GM23338 (cell line): ENCODE measurements at regions not wholly inside any gene's neighbourhood (a gene's known extent, or its start where the extent isn't known, plus 50 kb on each side); places are given as distances from the start of the nearest gene placed in this dataset.

Experiments
- ATAC-seq: fragments of 200-7000 bp; cut with Tn5 transposase; 3 replicates; pipeline ENCODE4 v1.9.1; 2020
- DNase-seq: peaks from one replicate; pipeline ENCODE4 v3.0.0-alpha.2; 2015; ENCODE audit warnings: low spot score
- H2AFZ ChIP-seq: fragments of 200-600 bp; sonication (generic); 2 replicates; pipeline ENCODE4 v1.8.0; 2016; ENCODE audit warnings: antibody characterized with exemption, mild to moderate bottlenecking, moderate library complexity
- H3F3A ChIP-seq: fragments of 200-600 bp; sonication (generic); replicated peaks from 2 replicates; pipeline ENCODE4 v1.8.0; 2017; ENCODE audit warnings: antibody characterized with exemption, mixed run types, low read depth
- H3K27ac ChIP-seq: fragments of 200-600 bp; sonication (generic); 2 replicates; pipeline ENCODE4 v1.6.1; 2016; ENCODE audit warnings: low read depth
- H3K27me3 ChIP-seq: fragments of 200-600 bp; sonication (generic); 2 replicates; pipeline ENCODE4 v1.8.0; 2016; ENCODE audit warnings: mild to moderate bottlenecking, mixed run types, moderate library complexity; ENCODE audit not compliant: insufficient read depth
- H3K36me3 ChIP-seq: fragments of 200-600 bp; sonication (generic); 2 replicates; pipeline ENCODE4 v1.8.0; 2016; ENCODE audit warnings: mild to moderate bottlenecking; ENCODE audit not compliant: insufficient read depth
- H3K4me1 ChIP-seq: fragments of 200-600 bp; sonication (generic); 2 replicates; pipeline ENCODE4 v1.8.0; 2016; ENCODE audit warnings: mild to moderate bottlenecking, moderate library complexity; ENCODE audit not compliant: insufficient read depth
- H3K4me2 ChIP-seq: fragments of 200-600 bp; sonication (generic); 2 replicates; pipeline ENCODE4 v1.7.1; 2017; ENCODE audit warnings: mixed run types
- H3K4me3 ChIP-seq: fragments of 200-600 bp; sonication (generic); 2 replicates; pipeline ENCODE4 v1.6.1; 2016; ENCODE audit warnings: mixed run types
- H3K79me2 ChIP-seq: fragments of 200-600 bp; sonication (generic); replicated peaks from 2 replicates; pipeline ENCODE4 v1.8.0; 2017; ENCODE audit warnings: mild to moderate bottlenecking; ENCODE audit not compliant: insufficient read depth
- H3K9me2 ChIP-seq: fragments of 200-600 bp; sonication (generic); 2 replicates; pipeline ENCODE4 v1.8.0; 2017; ENCODE audit not compliant: insufficient read depth
- H4K20me1 ChIP-seq: fragments of 200-600 bp; sonication (generic); replicated peaks from 2 replicates; pipeline ENCODE4 v1.8.0; 2017; ENCODE audit warnings: mild to moderate bottlenecking; ENCODE audit not compliant: insufficient read depth
- H3K27ac Mint-ChIP-seq: 2 replicates; pipeline ENCODE4 v1.8.0; 2020; ENCODE audit warnings: inconsistent platforms, mild to moderate bottlenecking, moderate library complexity, mixed read lengths
- H3K27me3 Mint-ChIP-seq: 3 replicates; pipeline ENCODE4 v1.8.0; 2022; ENCODE audit warnings: low read depth, mild to moderate bottlenecking, moderate library complexity, mixed read lengths, inconsistent platforms; ENCODE audit not compliant: insufficient read depth, poor library complexity
- H3K36me3 Mint-ChIP-seq: 3 replicates; pipeline ENCODE4 v1.8.0; 2021; ENCODE audit warnings: low read depth, mild to moderate bottlenecking, inconsistent platforms, moderate library complexity, mixed read lengths
- H3K4me1 Mint-ChIP-seq: 3 replicates; pipeline ENCODE4 v1.8.0; 2020; ENCODE audit warnings: mild to moderate bottlenecking, inconsistent platforms, mixed read lengths
- H3K4me3 Mint-ChIP-seq: 3 replicates; pipeline ENCODE4 v1.8.0; 2021; ENCODE audit warnings: moderate library complexity, mild to moderate bottlenecking, inconsistent platforms, mixed read lengths
- H3K9me3 Mint-ChIP-seq: 3 replicates; pipeline ENCODE4 v1.8.0; 2020; ENCODE audit warnings: moderate library complexity, mild to moderate bottlenecking, inconsistent platforms, mixed read lengths
- CTCF ChIP-seq, 2 experiments: fragments of 200-600 bp in 1 of 2; sonication (generic) in 1 of 2; conservative IDR thresholded peaks; 2 replicates each; pipeline versions ENCODE4 v1.5.1 to v1.6.1; 2016 to 2017; ENCODE audit warnings: antibody characterized with exemption in 2 of 2, low read depth in 2 of 2, mild to moderate bottlenecking in 2 of 2, moderate library complexity in 1 of 2
- ETS1 ChIP-seq: IDR thresholded peaks from 2 replicates; pipeline ENCODE4 v1.6.1; 2016; ENCODE audit warnings: antibody characterized with exemption
- EZH2 ChIP-seq: fragments of 200-600 bp; sonication (generic); IDR thresholded peaks from one replicate; pipeline ENCODE4 v1.8.0; 2017; ENCODE audit warnings: antibody characterized with exemption, mild to moderate bottlenecking, low read depth; ENCODE audit not compliant: unreplicated experiment
- EZH2phosphoT487 ChIP-seq: fragments of 200-600 bp; sonication (generic); IDR thresholded peaks from one replicate; pipeline ENCODE4 v1.8.1; 2018; ENCODE audit warnings: antibody characterized with exemption; ENCODE audit not compliant: unreplicated experiment
- REST ChIP-seq: IDR thresholded peaks from one replicate; pipeline ENCODE4 v1.6.1; 2018; ENCODE audit warnings: antibody characterized with exemption; ENCODE audit not compliant: unreplicated experiment
- ZNF114 ChIP-seq: fragments of 250-450 bp; sonication (Bioruptor Pico); IDR thresholded peaks from 2 replicates; pipeline ENCODE4 v1.5.0; 2020; ENCODE audit warnings: mild to moderate bottlenecking, moderate library complexity
- ZNF331 ChIP-seq: fragments of 250-450 bp; sonication (Bioruptor Pico); IDR thresholded peaks from 2 replicates; pipeline ENCODE4 v1.5.0; 2020; ENCODE audit warnings: low read depth, mild to moderate bottlenecking, moderate library complexity
- ZNF462 ChIP-seq: fragments of 250-450 bp; sonication (Bioruptor Pico); IDR thresholded peaks from 2 replicates; pipeline ENCODE4 v1.5.0; 2020; ENCODE audit warnings: mild to moderate bottlenecking, moderate library complexity

GRCh38 chr1:30449003-30449402 is 274.4 kb downstream of the MATN1 start (continued):
- no peak for TF ChIP-seq REST
- no peak for TF ChIP-seq ZNF331 (CRISPR knock-in tag)

- H3K9me3 Mint-ChIP-seq, result peaks cover 26% of the 10 kb centered on the region
- H4K20me1 ChIP-seq, result no peaks in the 10 kb centered on the region
- TF ChIP-seq ZNF462, result no peak
- TF ChIP-seq ETS1, result no peak
- TF ChIP-seq EZH2, result no peak
- TF ChIP-seq CTCF (conservative IDR thresholded peaks at IDR 0.05; ENCODE audit: low read depth in 2 of 2), result no peak
- TF ChIP-seq EZH2phosphoT487, result no peak
- TF ChIP-seq ZNF114, result no peak
- no peak for TF ChIP-seq REST
Measured at GRCh38 chr1:30447701-30448100, 275.7 kb downstream of the MATN1 start.

More at GRCh38 chr1:30447701-30448100, 275.7 kb downstream of the MATN1 start:
- no peaks in the 10 kb centered on the region for H3K9me2 ChIP-seq
- H3K4me3 Mint-ChIP-seq, result no peak overlapping the region
- no peak overlapping the region for H3K27ac Mint-ChIP-seq
- no peak overlapping the region for H3K27ac ChIP-seq
- ATAC-seq (no peak), DNase-seq (no peak)
- no peaks in the 10 kb centered on the region for H3K4me1 Mint-ChIP-seq
- H3K27me3 ChIP-seq, result no peaks in the 10 kb centered on the region
- H3K27me3 Mint-ChIP-seq, result peaks cover 2% of the 10 kb centered on the region
- H3K36me3 ChIP-seq, result no peaks in the 10 kb centered on the region
- H3K4me2 ChIP-seq, result no peak overlapping the region
- H2AFZ ChIP-seq, result no peak overlapping the region
- no peaks in the 10 kb centered on the region for H3F3A ChIP-seq
- H3K4me3 ChIP-seq, result no peak overlapping the region
- H3K36me3 Mint-ChIP-seq, result peaks cover 4% of the 10 kb centered on the region; the same call in 2 of the 3 replicates
- no peaks in the 10 kb centered on the region for H3K79me2 ChIP-seq
- H3K4me1 ChIP-seq, result no peaks in the 10 kb centered on the region
